Common myeloid progenitor, CD34-positive (primary cell): ENCODE measurements at regions not wholly inside any gene's neighbourhood (a gene's known extent, or its start where the extent isn't known, plus 50 kb on each side); places are given as distances from the start of the nearest gene placed in this dataset.

ENCODE experiments used
- CTCF ChIA-PET: fragments of 350-600 bp; sonication (Branson Sonifier 250); formaldehyde crosslinking; loops from one replicate; lab custom pipeline; 2021; ENCODE audit warnings: antibody characterized with exemption; lab: Charles Lee
- POLR2A ChIA-PET: fragments of 350-600 bp; sonication (Branson Sonifier 250); formaldehyde crosslinking; loops from one replicate; lab custom pipeline; 2021; ENCODE audit warnings: antibody characterized with exemption; lab: Charles Lee
- DNase-seq, 3 donors: peaks; one replicate each; pipeline versions ENCODE4 v3.0.0 to v3.0.0-alpha.2; 2013
- H3K27ac ChIP-seq, 2 experiments: 1 replicate in 1 of 2; 2 replicates in 1 of 2; pipeline ENCODE4 v1.7.0; 2013; ENCODE audit warnings: inconsistent platforms in 2 of 2, low read length in 2 of 2, mild to moderate bottlenecking in 2 of 2, low read depth in 1 of 2, moderate library complexity in 1 of 2; ENCODE audit not compliant: severe bottlenecking in 2 of 2, insufficient read depth in 1 of 2, poor library complexity in 1 of 2
- H3K27me3 ChIP-seq, 5 experiments: replicated peaks in 2 of 5; 1 replicate in 3 of 5; 2 replicates in 2 of 5; pipeline versions ENCODE4 v1.6.1 to v1.7.0; 2013; ENCODE audit warnings: low read length in 4 of 5, mild to moderate bottlenecking in 2 of 5, moderate library complexity in 2 of 5, inconsistent platforms in 1 of 5; ENCODE audit not compliant: insufficient read depth in 5 of 5, control insufficient read depth in 4 of 5
- H3K36me3 ChIP-seq, 4 experiments: 1 replicate in 2 of 4; 2 replicates in 2 of 4; pipeline versions ENCODE4 v1.6.1 to v1.7.0; 2013; ENCODE audit warnings: low read length in 3 of 4, control low read depth in 1 of 4, mild to moderate bottlenecking in 1 of 4; ENCODE audit not compliant: control insufficient read depth in 4 of 4, insufficient read depth in 4 of 4
- H3K4me1 ChIP-seq, 4 experiments: 1 replicate in 3 of 4; 2 replicates in 1 of 4; pipeline versions ENCODE4 v1.6.1 to v1.7.1; 2013; ENCODE audit warnings: low read length in 3 of 4, mild to moderate bottlenecking in 3 of 4, control low read depth in 1 of 4, inconsistent platforms in 1 of 4, moderate library complexity in 1 of 4; ENCODE audit not compliant: control insufficient read depth in 4 of 4, insufficient read depth in 4 of 4; ENCODE audit errors: control extremely low read depth in 1 of 4
- H3K4me3 ChIP-seq, 7 experiments: 1 replicate in 4 of 7; 2 replicates in 3 of 7; pipeline versions ENCODE4 v1.5.1 to v1.7.0; 2013; ENCODE audit warnings: mild to moderate bottlenecking in 7 of 7, low read length in 6 of 7, moderate library complexity in 6 of 7, inconsistent platforms in 2 of 7, low read depth in 2 of 7, control low read depth in 1 of 7; ENCODE audit not compliant: insufficient read depth in 4 of 7, control insufficient read depth in 1 of 7; ENCODE audit errors: extremely low read depth in 1 of 7
- H3K9me3 ChIP-seq, 5 experiments: 1 replicate in 4 of 5; 2 replicates in 1 of 5; pipeline versions ENCODE4 v1.6.1 to v1.7.1; 2013; ENCODE audit warnings: low read length in 4 of 5, mild to moderate bottlenecking in 2 of 5, inconsistent platforms in 1 of 5, low read depth in 1 of 5, moderate library complexity in 1 of 5; ENCODE audit not compliant: control insufficient read depth in 4 of 5, insufficient read depth in 2 of 5; ENCODE audit errors: control extremely low read depth in 1 of 5
- WGBS: methylation state at CpG from one replicate; pipeline ENCODE4 v1.1.5; 2013; ENCODE audit not compliant: insufficient coverage; 5-methylcytosine and 5-hydroxymethylcytosine counted together

- Histone ChIP-seq H3K9me3 (no peaks in the 10 kb centered on the region), H3K36me3 (no peaks in the 10 kb centered on the region), H3K27me3 (peaks cover 0 to 5% (median 2%) of the 10 kb centered on the region in 5 experiments), H3K27ac (no peak overlapping the region), H3K4me3 (no peak overlapping the region), H3K4me1 (no peaks in the 10 kb centered on the region)
- ChIA-PET CTCF (no interaction called here), POLR2A (no interaction called here)
- 67% methylated on average over 1 of the region's 4 CpGs for WGBS
- no peak for DNase-seq
These were observed 1053.5 kb downstream of the NR2F1-AS1 start for GRCh38 chr5:92527311-92528078.

GRCh38 chr5:92525131-92525530 is 1055.9 kb downstream of the NR2F1-AS1 start:
- POLR2A ChIA-PET, result no interaction called here
- no peak for DNase-seq
- Histone ChIP-seq H3K4me1 (no peaks in the 10 kb centered on the region), H3K27me3 (peaks cover 0 to 7% (median 0%) of the 10 kb centered on the region in 5 experiments), H3K36me3 (no peaks in the 10 kb centered on the region), H3K27ac (no peak overlapping the region), H3K4me3 (no peak overlapping the region), H3K9me3 (peaks cover 0 to 3% (median 0%) of the 10 kb centered on the region in 5 experiments)
- CTCF ChIA-PET, result no interaction called here
- 100% methylated on average over 2 of the region's 2 CpGs for WGBS

GRCh38 chr5:92519811-92520632 is 1061.0 kb downstream of the NR2F1-AS1 start:
- Histone ChIP-seq H3K27ac (no peak overlapping the region), H3K9me3 (peaks cover 0 to 3% (median 0%) of the 10 kb centered on the region in 5 experiments), H3K4me1 (no peaks in the 10 kb centered on the region), H3K36me3 (no peaks in the 10 kb centered on the region), H3K4me3 (no peak overlapping the region), H3K27me3 (peaks cover 0 to 4% (median 0%) of the 10 kb centered on the region in 5 experiments)
- 86% methylated on average over 1 of the region's 3 CpGs for WGBS
- no peak for DNase-seq
- POLR2A ChIA-PET, result no interaction called here
- CTCF ChIA-PET, result no interaction called here

GRCh38 chr5:92518318-92518904 is 1062.6 kb downstream of the NR2F1-AS1 start:
- peaks cover 0 to 3% (median 0%) of the 10 kb centered on the region in 5 experiments for H3K9me3 ChIP-seq
- H3K4me3 ChIP-seq, result no peak overlapping the region
- no peaks in the 10 kb centered on the region for H3K4me1 ChIP-seq
- ChIA-PET CTCF (interaction anchor here (1.2 kb wide), 1 partner anchor 9 kb away, joined by 3 read pairs; no protein-coding TSS in a partner anchor), POLR2A (no interaction called here)
- WGBS, result 32% methylated on average over 2 of the region's 4 CpGs
- H3K36me3 ChIP-seq, result no peaks in the 10 kb centered on the region
- no peak overlapping the region for H3K27ac ChIP-seq
- DNase-seq, result peak in 2 of 3 donors; percentile 7 to 8
- peaks cover 0 to 2% (median 0%) of the 10 kb centered on the region in 5 experiments for H3K27me3 ChIP-seq

GRCh38 chr5:92514896-92515295 is 1066.1 kb downstream of the NR2F1-AS1 start:
- ChIA-PET POLR2A (no interaction called here), CTCF (no interaction called here)
- DNase-seq, result no peak
- Histone ChIP-seq H3K27me3 (no peaks in the 10 kb centered on the region), H3K4me1 (no peaks in the 10 kb centered on the region), H3K9me3 (peaks cover 3 to 21% (median 7%) of the 10 kb centered on the region in 5 experiments), H3K27ac (no peak overlapping the region), H3K36me3 (no peaks in the 10 kb centered on the region), H3K4me3 (no peak overlapping the region)

GRCh38 chr5:92513067-92513466 is 1068.0 kb downstream of the NR2F1-AS1 start:
- H3K36me3 ChIP-seq, result no peaks in the 10 kb centered on the region
- H3K4me3 ChIP-seq, result no peak overlapping the region
- ChIA-PET CTCF (no interaction called here), POLR2A (no interaction called here)
- 88% methylated on average over 1 of the region's 1 CpG for WGBS
- peaks cover 3 to 31% (median 7%) of the 10 kb centered on the region in 5 experiments for H3K9me3 ChIP-seq
- DNase-seq, result no peak
- no peaks in the 10 kb centered on the region for H3K27me3 ChIP-seq
- no peaks in the 10 kb centered on the region for H3K4me1 ChIP-seq
- no peak overlapping the region for H3K27ac ChIP-seq

GRCh38 chr5:92508271-92508670 is 1072.7 kb downstream of the NR2F1-AS1 start:
- ChIA-PET CTCF (no interaction called here), POLR2A (no interaction called here)
- Histone ChIP-seq H3K9me3 (peaks cover 2 to 28% (median 7%) of the 10 kb centered on the region in 5 experiments), H3K27ac (no peak overlapping the region), H3K4me1 (no peaks in the 10 kb centered on the region), H3K4me3 (no peak overlapping the region), H3K36me3 (no peaks in the 10 kb centered on the region), H3K27me3 (no peaks in the 10 kb centered on the region)
- no peak for DNase-seq
